ENCODE measurements at regions not wholly inside any gene's neighbourhood (a gene's known extent, or its start where the extent isn't known, plus 50 kb on each side); places are given as distances from the start of the nearest gene placed in this dataset.
"Not testable (repeated sequence)": the region's sequence is repeated elsewhere in the genome, so short reads cannot be mapped to it uniquely, and the experiment has no call there.

DNA sequence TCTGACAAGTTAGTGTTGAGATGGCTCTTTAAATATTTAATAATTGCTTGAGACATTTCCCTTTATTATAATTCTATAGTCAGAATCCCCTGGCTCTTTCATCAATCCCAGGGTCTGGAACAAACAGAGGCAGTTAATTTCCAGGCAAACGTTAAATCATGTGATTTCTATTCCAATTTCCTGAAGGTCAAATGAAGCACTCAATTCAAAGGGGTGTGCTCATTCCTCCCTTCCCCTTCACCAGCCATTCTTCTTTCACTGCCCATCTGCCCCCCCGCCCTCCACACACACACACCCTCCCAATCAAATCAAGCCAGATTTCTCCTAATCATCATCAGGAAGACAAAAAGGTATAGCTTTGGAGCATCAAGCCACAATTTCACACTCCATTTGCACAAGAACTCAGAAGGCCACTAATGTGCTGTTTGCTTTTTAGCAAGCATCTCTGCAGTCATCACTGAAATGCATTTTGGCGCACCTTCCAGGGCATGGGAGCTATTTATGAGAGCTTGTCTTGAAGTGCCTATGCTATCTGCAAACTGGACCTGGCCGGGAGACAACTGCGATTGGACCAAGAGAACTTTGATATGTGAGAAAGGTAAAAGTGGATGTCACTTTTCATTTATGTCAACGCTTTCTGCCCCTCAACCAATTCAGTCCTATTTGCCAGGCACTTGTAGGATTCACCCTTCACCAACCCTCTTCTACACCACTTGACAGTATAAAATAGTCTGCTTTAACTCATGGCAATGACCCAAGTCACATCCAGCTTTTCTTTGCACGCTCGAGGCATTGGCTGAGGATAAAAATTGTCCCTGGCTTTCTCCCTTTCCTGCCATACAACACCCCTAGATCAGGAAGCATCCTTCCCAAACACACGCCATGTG, 315.1 kb upstream of the API5 start:
- no peak for DNase-seq (ENCODE audit: low spot score in 2 of 2)

DNA sequence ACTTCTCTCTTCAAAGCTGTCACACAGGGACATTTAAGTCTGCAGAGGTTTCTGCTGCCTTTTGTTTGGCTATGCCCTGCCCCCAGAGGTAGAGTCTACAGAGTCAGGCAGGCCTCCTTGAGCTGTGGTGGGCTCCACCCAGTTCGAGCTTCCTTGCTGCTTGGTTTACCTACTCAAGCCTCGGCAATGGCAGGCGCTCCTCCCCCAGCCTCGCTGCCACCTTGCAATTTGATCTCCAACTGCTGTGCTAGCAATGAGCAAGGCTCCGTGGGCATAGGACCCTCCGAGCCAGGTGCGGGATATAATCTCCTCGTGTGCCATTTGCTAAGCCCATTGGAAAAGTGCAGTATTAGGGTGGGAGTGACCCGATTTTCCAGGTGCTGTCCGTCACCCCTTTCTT, 306.9 kb upstream of the API5 start:
- not testable (repeated sequence) for H3K36me3 ChIP-seq; H3K9me3 ChIP-seq; H3K4me1 ChIP-seq; H3K27me3 ChIP-seq; H3K4me3 ChIP-seq; H3K27ac ChIP-seq; DNase-seq (ENCODE audit: low spot score in 2 of 2)
- WGBS, 2 donors, result 89 to 96% methylated on average over 10 of the region's 10 CpGs

More for the DNA sequence above, 315.1 kb upstream of the API5 start:
- Histone ChIP-seq H3K4me3 (no peak overlapping the region), H3K27ac (no peak overlapping the region), H3K4me1 (no peaks in the 10 kb centered on the region), H3K27me3 (no peaks in the 10 kb centered on the region), H3K9me3 (no peaks in the 10 kb centered on the region), H3K36me3 (no peaks in the 10 kb centered on the region)
- WGBS, 2 donors, result 76% methylated on average over 9 of the region's 9 CpGs
- TF ChIP-seq EP300 (IDR thresholded peaks at IDR 0.05), result no peak
- TF ChIP-seq CTCF (IDR thresholded peaks at IDR 0.05), result no peak
- TF ChIP-seq POLR2A (IDR thresholded peaks at IDR 0.05), result no peak

DNA sequence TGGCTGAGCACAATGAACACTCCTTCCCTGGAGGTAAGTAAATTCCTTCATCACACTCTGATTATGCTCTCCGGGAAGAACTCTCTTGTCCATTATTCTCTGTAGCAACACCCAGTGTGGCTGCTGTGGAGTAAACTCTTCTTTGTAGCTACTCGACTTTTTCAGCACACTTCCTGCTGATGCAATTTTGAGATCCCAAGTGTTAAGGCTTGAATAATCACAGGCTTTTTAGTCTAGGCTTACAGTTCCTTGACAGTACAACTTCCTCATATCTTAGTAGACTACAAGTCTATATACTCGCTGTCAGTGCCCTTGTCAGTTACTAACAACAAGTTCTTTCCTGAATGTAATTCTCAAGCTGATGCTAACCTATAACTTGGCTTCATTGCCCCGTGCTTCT, 301.8 kb upstream of the API5 start:
- WGBS, 2 donors, result 49 to 54% methylated on average over 4 of the region's 4 CpGs
- Histone ChIP-seq H3K4me1 (no peaks in the 10 kb centered on the region), H3K4me3 (no peak overlapping the region), H3K9me3 (peaks cover 0 to 5% (median 0%) of the 10 kb centered on the region in 4 donors), H3K36me3 (no peaks in the 10 kb centered on the region), H3K27ac (no peak overlapping the region), H3K27me3 (no peaks in the 10 kb centered on the region)
- TF ChIP-seq POLR2A (IDR thresholded peaks at IDR 0.05) (no peak), EP300 (IDR thresholded peaks at IDR 0.05) (no peak), CTCF (IDR thresholded peaks at IDR 0.05) (no peak)
- DNase-seq (ENCODE audit: low spot score in 2 of 2), result no peak

DNA sequence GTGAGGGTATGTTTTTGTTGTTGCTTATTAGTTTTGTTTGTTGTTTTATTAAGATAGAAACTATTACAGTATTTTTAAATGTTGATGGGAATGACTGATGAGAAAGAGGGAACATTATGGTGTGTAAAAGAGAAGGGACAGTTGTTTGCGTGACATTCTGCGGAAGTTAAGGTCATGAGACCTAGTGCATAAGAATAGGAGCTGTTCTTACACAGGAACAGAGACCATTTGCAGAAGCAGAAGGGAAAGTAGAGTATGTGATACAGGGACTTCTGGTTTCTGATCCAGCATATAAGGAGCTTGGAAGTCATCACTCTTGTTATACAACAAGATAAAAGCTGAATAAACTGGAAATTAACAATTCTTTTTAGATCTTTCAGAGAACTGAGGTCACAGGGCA, 299.2 kb upstream of the API5 start:
- no peak overlapping the region for H3K4me3 ChIP-seq
- no peak overlapping the region for H3K27ac ChIP-seq
- DNase-seq (ENCODE audit: low spot score in 2 of 2), result no peak
- H3K27me3 ChIP-seq, result no peaks in the 10 kb centered on the region
- TF ChIP-seq EP300 (IDR thresholded peaks at IDR 0.05) (no peak), CTCF (IDR thresholded peaks at IDR 0.05) (no peak)
- peaks cover 0 to 2% (median 0%) of the 10 kb centered on the region in 4 donors for H3K9me3 ChIP-seq
- H3K4me1 ChIP-seq, result no peaks in the 10 kb centered on the region
- no peaks in the 10 kb centered on the region for H3K36me3 ChIP-seq
- 50 to 67% methylated on average over 2 of the region's 2 CpGs for WGBS, 2 donors

DNA sequence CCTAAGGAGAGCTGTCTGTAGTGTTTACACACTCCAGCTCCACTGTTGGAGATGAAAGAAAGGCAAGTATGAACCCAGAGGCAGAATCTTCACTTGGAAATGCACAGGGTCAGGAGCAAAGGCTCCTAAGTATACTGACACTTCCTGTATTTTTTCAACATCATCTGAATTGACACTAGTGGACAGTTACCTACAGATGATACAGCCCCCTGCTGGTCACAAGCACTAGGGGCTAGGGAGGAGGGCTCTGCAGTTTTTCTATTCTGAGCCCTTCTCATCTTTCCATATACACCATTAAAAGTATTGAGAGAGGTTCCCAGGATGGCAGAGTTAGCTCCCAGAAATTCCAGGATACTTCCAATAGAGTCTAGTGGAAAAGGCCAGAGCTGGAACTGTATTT, 290.3 kb upstream of the API5 start:
- Histone ChIP-seq H3K27me3 (no peaks in the 10 kb centered on the region), H3K9me3 (no peaks in the 10 kb centered on the region), H3K4me3 (no peak overlapping the region), H3K36me3 (no peaks in the 10 kb centered on the region), H3K27ac (no peak overlapping the region), H3K4me1 (no peaks in the 10 kb centered on the region)
- DNase-seq (ENCODE audit: low spot score in 2 of 2), result no peak
- TF ChIP-seq EP300 (IDR thresholded peaks at IDR 0.05), result no peak
- no peak for TF ChIP-seq POLR2A (IDR thresholded peaks at IDR 0.05)
- peak in 1 of 5 experiments; percentile 13 for TF ChIP-seq CTCF (IDR thresholded peaks at IDR 0.05)
